Caco-2 (cell line): ENCODE measurements at regions not wholly inside any gene's neighbourhood (a gene's known extent, or its start where the extent isn't known, plus 50 kb on each side); places are given as distances from the start of the nearest gene placed in this dataset.

Source experiments
- BruUV-seq: library from RNA; stranded (reverse); fragments of 400-500 nt; replicated peaks from 2 replicates; lab custom pipeline; 2021; lab: Mats Ljungman, UMichigan
- CTCF ChIA-PET: fragments of 300-600 bp; sonication (Branson Sonifier 250); formaldehyde crosslinking; loops from one replicate; lab custom pipeline; 2022; ENCODE audit warnings: antibody characterized with exemption; lab: Charles Lee
- POLR2A ChIA-PET: fragments of 300-600 bp; sonication (Branson Sonifier 250); formaldehyde crosslinking; loops from one replicate; lab custom pipeline; 2022; ENCODE audit warnings: antibody characterized with exemption; lab: Charles Lee
- DNase-seq, 2 experiments: peaks; one replicate each; pipeline versions ENCODE4 v3.0.0 to v3.0.0-alpha.2; 2020 to 2022
- H3K27me3 ChIP-seq: replicated peaks from 2 replicates; pipeline ENCODE4 v1.6.0; 2011; ENCODE audit warnings: low read length; ENCODE audit not compliant: control insufficient read depth, insufficient read depth
- H3K36me3 ChIP-seq: 2 replicates; pipeline ENCODE4 v1.5.1; 2011; ENCODE audit warnings: low read length; ENCODE audit not compliant: control insufficient read depth, insufficient read depth
- H3K4me1 ChIP-seq: fragments of 250-450 bp; sonication (Bioruptor Pico); 2 replicates; pipeline ENCODE4 v1.5.1; 2020; ENCODE audit warnings: mild to moderate bottlenecking
- H3K4me3 ChIP-seq: 2 replicates; pipeline ENCODE4 v1.5.1; 2011; ENCODE audit warnings: low read depth, mild to moderate bottlenecking, control low read depth, low read length
- H3K9me3 ChIP-seq: fragments of 250-450 bp; sonication (Bioruptor Pico); 2 replicates; pipeline ENCODE4 v1.5.1; 2020; ENCODE audit warnings: mild to moderate bottlenecking, moderate library complexity
- H3K27ac Mint-ChIP-seq: one replicate; pipeline ENCODE4 v1.8.0; 2022; ENCODE audit warnings: mixed read lengths; ENCODE audit not compliant: unreplicated experiment
- H3K27me3 Mint-ChIP-seq: one replicate; pipeline ENCODE4 v1.8.0; 2022; ENCODE audit warnings: mixed read lengths; ENCODE audit not compliant: insufficient read depth, unreplicated experiment
- H3K36me3 Mint-ChIP-seq: one replicate; pipeline ENCODE4 v1.8.0; 2022; ENCODE audit warnings: mild to moderate bottlenecking, mixed read lengths; ENCODE audit not compliant: insufficient read depth, unreplicated experiment
- H3K4me1 Mint-ChIP-seq: one replicate; pipeline ENCODE4 v1.8.0; 2022; ENCODE audit warnings: low read depth, mixed read lengths; ENCODE audit not compliant: unreplicated experiment
- H3K4me3 Mint-ChIP-seq: one replicate; pipeline ENCODE4 v1.8.0; 2022; ENCODE audit warnings: mild to moderate bottlenecking, moderate library complexity, mixed read lengths; ENCODE audit not compliant: unreplicated experiment
- H3K9me3 Mint-ChIP-seq: one replicate; pipeline ENCODE4 v1.8.0; 2022; ENCODE audit warnings: mixed read lengths; ENCODE audit not compliant: unreplicated experiment
- CTCF ChIP-seq, 2 experiments: fragments of 200-600 bp in 1 of 2; IDR thresholded peaks; 1 replicate in 1 of 2; 2 replicates in 1 of 2; pipeline versions ENCODE4 v1.5.1 to v1.8.0; 2011 to 2022; ENCODE audit warnings: antibody characterized with exemption in 1 of 2, control low read depth in 1 of 2, inconsistent platforms in 1 of 2, low read depth in 1 of 2, low read length in 1 of 2, mild to moderate bottlenecking in 1 of 2, moderate library complexity in 1 of 2; ENCODE audit not compliant: insufficient read depth in 1 of 2, severe bottlenecking in 1 of 2, unreplicated experiment in 1 of 2
- intact Hi-C: fragments of 100-400 bp; cut with micrococcal nuclease; formaldehyde crosslinking; loops from one replicate; pipeline ENCODE4 v1.10.0; 2022; ENCODE audit not compliant: unreplicated experiment

- no peaks in the 10 kb centered on the region for H3K27me3 ChIP-seq
- no peak overlapping the region for H3K4me3 ChIP-seq
- CTCF ChIA-PET, result interaction anchor here (0.7 kb wide), 1 partner anchor 170 kb away, joined by 9 read pairs; no protein-coding TSS in a partner anchor
Observed at GRCh38 chr17:59490216-59490615, 75.2 kb upstream of the DHX40 start.

GRCh38 chr17:59491353-59492090 lies 73.9 kb upstream of the DHX40 start:
- Mint-ChIP-seq H3K36me3 (no peaks in the 10 kb centered on the region), H3K4me1 (peaks cover 12% of the 10 kb centered on the region), H3K27me3 (peaks cover 3% of the 10 kb centered on the region), H3K4me3 (no peak overlapping the region), H3K27ac (no peak overlapping the region), H3K9me3 (no peaks in the 10 kb centered on the region)
- ChIA-PET CTCF (interaction anchor here (1.4 kb wide), 1 partner anchor 181 kb away, joined by 3 read pairs; no protein-coding TSS in a partner anchor), POLR2A (no interaction called here)
- Histone ChIP-seq H3K27me3 (no peaks in the 10 kb centered on the region), H3K36me3 (no peaks in the 10 kb centered on the region), H3K4me3 (no peak overlapping the region), H3K9me3 (no peaks in the 10 kb centered on the region), H3K4me1 (peaks cover 8% of the 10 kb centered on the region)
- TF ChIP-seq CTCF (IDR thresholded peaks at IDR 0.05; ENCODE audit: insufficient read depth in 1 of 2, low read depth in 1 of 2, low read length in 1 of 2, severe bottlenecking in 1 of 2, unreplicated experiment in 1 of 2), result no peak
- no TSS peak for BruUV-seq
- no peak for DNase-seq
- intact Hi-C loops, result no loop called here

More at GRCh38 chr17:59490216-59490615, 75.2 kb upstream of the DHX40 start:
- H3K4me1 ChIP-seq, result peaks cover 8% of the 10 kb centered on the region
- no peak for TF ChIP-seq CTCF (IDR thresholded peaks at IDR 0.05; ENCODE audit: insufficient read depth in 1 of 2, low read depth in 1 of 2, low read length in 1 of 2, severe bottlenecking in 1 of 2, unreplicated experiment in 1 of 2)
- DNase-seq, result no peak
- Mint-ChIP-seq H3K4me1 (peaks cover 12% of the 10 kb centered on the region), H3K27me3 (peaks cover 3% of the 10 kb centered on the region), H3K4me3 (no peak overlapping the region), H3K36me3 (no peaks in the 10 kb centered on the region), H3K9me3 (no peaks in the 10 kb centered on the region), H3K27ac (no peak overlapping the region)
- POLR2A ChIA-PET, result interaction anchor here (0.6 kb wide), 1 partner anchor 39 kb away, joined by 6 read pairs; no protein-coding TSS in a partner anchor
- no peaks in the 10 kb centered on the region for H3K36me3 ChIP-seq
- H3K9me3 ChIP-seq, result no peaks in the 10 kb centered on the region
- intact Hi-C loops, result no loop called here
- BruUV-seq, result no TSS peak

- Mint-ChIP-seq H3K4me3 (no peak overlapping the region), H3K27me3 (peaks cover 3% of the 10 kb centered on the region), H3K4me1 (peaks cover 12% of the 10 kb centered on the region), H3K9me3 (no peaks in the 10 kb centered on the region), H3K36me3 (no peaks in the 10 kb centered on the region), H3K27ac (no peak overlapping the region)
- H3K9me3 ChIP-seq, result no peaks in the 10 kb centered on the region
- POLR2A ChIA-PET, result no interaction called here
- peak; percentile 47 to 49 for DNase-seq
- H3K4me1 ChIP-seq, result peaks cover 8% of the 10 kb centered on the region
- H3K27me3 ChIP-seq, result no peaks in the 10 kb centered on the region
- CTCF ChIA-PET, result interaction anchor here (1.4 kb wide), 1 partner anchor 181 kb away, joined by 3 read pairs; no protein-coding TSS in a partner anchor
- H3K4me3 ChIP-seq, result no peak overlapping the region
- BruUV-seq, result no TSS peak
- intact Hi-C loops, result no loop called here
- no peaks in the 10 kb centered on the region for H3K36me3 ChIP-seq
- TF ChIP-seq CTCF (IDR thresholded peaks at IDR 0.05; ENCODE audit: insufficient read depth in 1 of 2, low read depth in 1 of 2, low read length in 1 of 2, severe bottlenecking in 1 of 2, unreplicated experiment in 1 of 2), result no peak
Observed at GRCh38 chr17:59492091-59492451, 73.3 kb upstream of the DHX40 start.
